ENCODE measurements at regions not wholly inside any gene's neighbourhood (a gene's known extent, or its start where the extent isn't known, plus 50 kb on each side); places are given as distances from the start of the nearest gene placed in this dataset.

DNA sequence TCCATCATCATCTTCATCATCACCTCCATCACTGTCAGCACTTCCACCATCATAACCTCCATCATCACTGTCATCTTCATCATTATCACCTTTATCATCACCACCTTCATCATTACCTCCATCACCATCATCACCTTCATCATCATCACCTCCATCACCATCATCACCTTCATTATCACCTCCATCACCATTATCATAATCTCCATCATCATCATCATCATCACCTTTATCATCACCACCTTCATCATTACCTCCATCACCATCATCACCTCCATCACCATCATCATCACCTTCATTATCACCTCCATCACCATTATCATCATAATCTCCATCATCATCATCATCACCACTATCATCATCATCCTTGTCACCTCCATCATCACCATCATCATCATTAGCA, 309.7 kb downstream of the HAPSTR1 start:
- no TSS peak for BruUV-seq (replicated peaks)
- FAIRE-seq (no peak), DNase-seq (ENCODE audit: extremely low read depth in 1 of 4, low spot score in 3 of 4) (no peak), ATAC-seq (no peak)
- POLR2A ChIA-PET: no interaction called here
- H3K79me2 ChIP-seq (ENCODE audit: control insufficient read depth, insufficient read depth, low read length): no peaks in the 10 kb centered on the region
- in situ Hi-C loops (cut with MboI): no loop called here
- TF ChIP-seq TSC22D4 (tag; IDR thresholded peaks at IDR 0.05): peak; percentile 63; the same call in 1 of the 2 replicates
- TF ChIP-seq KDM1A (IDR thresholded peaks at IDR 0.05): peak; percentile 15 to 34; a peak in 1 of 4 replicates
- 0 out of 2 replicates have a peak, but pooled peaks have one; percentile 25 for TF ChIP-seq CTBP1 (IDR thresholded peaks at IDR 0.05; ENCODE audit: borderline replicate concordance)
- TF ChIP-seq NFATC3 (IDR thresholded peaks at IDR 0.05): no peak
- peak in 1 of 2 experiments; percentile 46; a peak in 1 of 4 replicates for TF ChIP-seq HDAC1 (IDR thresholded peaks at IDR 0.05)
- H4K20me1 ChIP-seq (replicated peaks; ENCODE audit: control insufficient read depth, insufficient read depth, low read length): no peaks in the 10 kb centered on the region
- no peaks in the 10 kb centered on the region; the same call in 1 of the 2 replicates for H3K9me3 ChIP-seq (replicated peaks; ENCODE audit: control insufficient read depth, insufficient read depth, low read depth, low read length)
- CTCF ChIA-PET (ENCODE audit: low intra/inter-chr PET ratio): no interaction called here
- no peaks in the 10 kb centered on the region for H3K4me1 ChIP-seq (replicated peaks in 1 of 2; ENCODE audit: control insufficient read depth in 2 of 2, insufficient read depth in 2 of 2, low read length in 2 of 2)
- no peaks in the 10 kb centered on the region for H3K9me1 ChIP-seq (ENCODE audit: control insufficient read depth, insufficient read depth, low read length)
- H2AFZ ChIP-seq (ENCODE audit: low read depth, low read length): no peak overlapping the region
- H3K4me2 ChIP-seq (ENCODE audit: insufficient read depth, low read length): no peak overlapping the region
- no peaks in the 10 kb centered on the region; a peak in 1 of 5 replicates for H3K27me3 ChIP-seq (ENCODE audit: control insufficient read depth in 2 of 2, insufficient read depth in 2 of 2, low read length in 2 of 2)
- H3K4me3 ChIP-seq: no peak overlapping the region
- H3K36me3 ChIP-seq (ENCODE audit: control insufficient read depth, insufficient read depth, low read length): no peaks in the 10 kb centered on the region; the same call in 2 of the 3 replicates
- intact Hi-C loops (cut with micrococcal nuclease): no loop called here
- H3K27ac ChIP-seq (ENCODE audit: extremely low read depth, low read depth, low read length): no peak overlapping the region
- no peak overlapping the region for H3K9ac ChIP-seq (ENCODE audit: insufficient read depth in 1 of 2, low read depth in 2 of 2, low read length in 2 of 2)

GRCh38 chr16:9402293-9402860, 310.9 kb downstream of the HAPSTR1 start:
- BruUV-seq (replicated peaks): no TSS peak
- FAIRE-seq (no peak), ATAC-seq (no peak), DNase-seq (ENCODE audit: extremely low read depth in 1 of 4, low spot score in 3 of 4) (no peak)
- Histone ChIP-seq H3K27ac (ENCODE audit: extremely low read depth, low read depth, low read length) (no peak overlapping the region), H3K9me3 (replicated peaks; ENCODE audit: control insufficient read depth, insufficient read depth, low read depth, low read length) (no peaks in the 10 kb centered on the region; the same call in 1 of the 2 replicates), H3K36me3 (ENCODE audit: control insufficient read depth, insufficient read depth, low read length) (no peaks in the 10 kb centered on the region; the same call in 2 of the 3 replicates), H4K20me1 (replicated peaks; ENCODE audit: control insufficient read depth, insufficient read depth, low read length) (no peaks in the 10 kb centered on the region; the same call in 1 of the 2 replicates), H3K4me1 (replicated peaks in 1 of 2; ENCODE audit: control insufficient read depth in 2 of 2, insufficient read depth in 2 of 2, low read length in 2 of 2) (no peaks in the 10 kb centered on the region), H3K79me2 (ENCODE audit: control insufficient read depth, insufficient read depth, low read length) (no peaks in the 10 kb centered on the region), H3K27me3 (ENCODE audit: control insufficient read depth in 2 of 2, insufficient read depth in 2 of 2, low read length in 2 of 2) (no peaks in the 10 kb centered on the region; a peak in 1 of 5 replicates), H3K9ac (ENCODE audit: insufficient read depth in 1 of 2, low read depth in 2 of 2, low read length in 2 of 2) (no peak overlapping the region), H2AFZ (ENCODE audit: low read depth, low read length) (no peak overlapping the region), H3K4me2 (ENCODE audit: insufficient read depth, low read length) (no peak overlapping the region), H3K4me3 (no peak overlapping the region), H3K9me1 (ENCODE audit: control insufficient read depth, insufficient read depth, low read length) (no peaks in the 10 kb centered on the region)
- WGBS (ENCODE audit: insufficient coverage, low coverage, missing lambda C conversion rate): 0% methylated on average over 5 of the region's 5 CpGs
- ChIA-PET POLR2A (no interaction called here), CTCF (ENCODE audit: low intra/inter-chr PET ratio) (no interaction called here)
- in situ Hi-C loops (cut with MboI): no loop called here
- intact Hi-C loops (cut with micrococcal nuclease): no loop called here
- no peak for TF ChIP-seq DEAF1 (CRISPR knock-in tag; IDR thresholded peaks at IDR 0.05)
- TF ChIP-seq, protein P1, sequence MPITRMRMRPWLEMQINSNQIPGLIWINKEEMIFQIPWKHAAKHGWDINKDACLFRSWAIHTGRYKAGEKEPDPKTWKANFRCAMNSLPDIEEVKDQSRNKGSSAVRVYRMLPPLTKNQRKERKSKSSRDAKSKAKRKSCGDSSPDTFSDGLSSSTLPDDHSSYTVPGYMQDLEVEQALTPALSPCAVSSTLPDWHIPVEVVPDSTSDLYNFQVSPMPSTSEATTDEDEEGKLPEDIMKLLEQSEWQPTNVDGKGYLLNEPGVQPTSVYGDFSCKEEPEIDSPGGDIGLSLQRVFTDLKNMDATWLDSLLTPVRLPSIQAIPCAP (CRISPR knock-in tag; IDR thresholded peaks at IDR 0.05; ENCODE audit: borderline replicate concordance): no peak
